ENCODE measurements at regions not wholly inside any gene's neighbourhood (a gene's known extent, or its start where the extent isn't known, plus 50 kb on each side); places are given as distances from the start of the nearest gene placed in this dataset.

- TF ChIP-seq CTCF (IDR thresholded peaks at IDR 0.05) (no peak), POLR2A (IDR thresholded peaks at IDR 0.05) (no peak)
These were observed 256.9 kb upstream of the CNTNAP5 start for GRCh38 chr2:123768233-123768632.

Data from esophagus squamous epithelium (tissue), 4 donors.